ENCODE measurements at regions not wholly inside any gene's neighbourhood (a gene's known extent, or its start where the extent isn't known, plus 50 kb on each side); places are given as distances from the start of the nearest gene placed in this dataset.

GRCh38 chr5:77569409-77569808 is 69.1 kb downstream of the OTP start:
- TF ChIP-seq POLR2A (IDR thresholded peaks at IDR 0.05; ENCODE audit: low read length) (no peak), GATA1 (IDR thresholded peaks at IDR 0.05; ENCODE audit: low read depth, low read length) (no peak)
- DNase-seq = no peak

GRCh38 chr5:77568555-77568954 is 70.0 kb downstream of the OTP start:
- no peak for TF ChIP-seq POLR2A (IDR thresholded peaks at IDR 0.05; ENCODE audit: low read length)
- TF ChIP-seq GATA1 (IDR thresholded peaks at IDR 0.05; ENCODE audit: low read depth, low read length) = no peak
- no peak for DNase-seq

- TF ChIP-seq POLR2A (IDR thresholded peaks at IDR 0.05; ENCODE audit: low read length) = no peak
- TF ChIP-seq GATA1 (IDR thresholded peaks at IDR 0.05; ENCODE audit: low read depth, low read length) = no peak
- DNase-seq = no peak
These were observed 70.4 kb downstream of the OTP start for GRCh38 chr5:77568082-77568481.

DNA sequence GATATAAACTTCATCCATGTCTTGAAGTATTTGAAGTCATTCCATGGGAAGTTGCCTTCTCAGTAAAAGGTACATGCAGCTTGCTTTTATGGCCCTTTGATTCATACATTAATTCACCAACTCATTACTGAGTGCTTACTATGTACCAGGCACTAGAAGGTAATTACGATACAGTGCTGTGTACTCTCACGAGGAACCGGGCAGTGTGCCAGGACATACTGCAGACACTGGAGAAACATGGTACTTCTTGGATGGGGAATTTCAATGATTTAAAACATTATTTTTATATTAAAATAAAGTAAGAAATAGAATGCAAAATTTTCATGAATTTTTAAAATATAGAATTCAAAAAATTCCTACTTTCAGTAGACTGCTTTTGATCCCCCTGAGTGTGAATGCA is 71.4 kb upstream of the WDR41 start:
- TF ChIP-seq POLR2A (IDR thresholded peaks at IDR 0.05; ENCODE audit: low read length) (no peak), GATA1 (IDR thresholded peaks at IDR 0.05; ENCODE audit: low read depth, low read length) (no peak)
- no peak for DNase-seq

DNA sequence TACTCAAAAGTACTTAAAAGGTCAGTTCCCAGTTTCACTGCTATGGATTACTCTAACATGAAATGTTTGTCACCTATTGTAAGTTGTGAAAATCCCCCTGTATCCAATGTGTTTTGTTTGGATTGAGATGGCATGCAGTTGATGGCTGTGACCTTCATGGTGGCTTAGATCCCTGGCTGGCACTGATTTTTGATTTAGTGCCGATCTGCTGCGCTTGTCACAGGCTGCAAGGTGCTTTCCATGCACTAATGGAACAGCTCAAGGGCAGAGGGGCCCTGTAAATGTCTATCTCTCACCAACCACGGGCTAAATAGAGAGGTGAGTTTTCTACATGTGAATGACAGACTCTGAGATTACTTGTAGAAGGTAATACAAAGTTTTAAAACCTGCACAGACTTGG is 69.8 kb upstream of the WDR41 start:
- no peak for TF ChIP-seq POLR2A (IDR thresholded peaks at IDR 0.05; ENCODE audit: low read length)
- no peak for TF ChIP-seq GATA1 (IDR thresholded peaks at IDR 0.05; ENCODE audit: low read depth, low read length)
- DNase-seq = no peak

- DNase-seq = peak; percentile 26 to 61
- TF ChIP-seq POLR2A (IDR thresholded peaks at IDR 0.05; ENCODE audit: low read length) (no peak), GATA1 (IDR thresholded peaks at IDR 0.05; ENCODE audit: low read depth, low read length) (no peak)
These were observed 68.7 kb upstream of the WDR41 start for GRCh38 chr5:77560677-77561263.

- TF ChIP-seq GATA1 (IDR thresholded peaks at IDR 0.05; ENCODE audit: low read depth, low read length) (no peak), POLR2A (IDR thresholded peaks at IDR 0.05; ENCODE audit: low read length) (no peak)
- DNase-seq = no peak
These were observed 66.2 kb upstream of the WDR41 start for GRCh38 chr5:77558266-77558665.

- DNase-seq = no peak
- TF ChIP-seq GATA1 (IDR thresholded peaks at IDR 0.05; ENCODE audit: low read depth, low read length) = no peak
- no peak for TF ChIP-seq POLR2A (IDR thresholded peaks at IDR 0.05; ENCODE audit: low read length)
These were observed 58.3 kb upstream of the WDR41 start for GRCh38 chr5:77550406-77550805.

GRCh38 chr5:77545285-77545684 is 53.2 kb upstream of the WDR41 start:
- no peak for DNase-seq
- TF ChIP-seq POLR2A (IDR thresholded peaks at IDR 0.05; ENCODE audit: low read length) = no peak
- TF ChIP-seq GATA1 (IDR thresholded peaks at IDR 0.05; ENCODE audit: low read depth, low read length) = no peak
